ENCODE measurements at regions not wholly inside any gene's neighbourhood (a gene's known extent, or its start where the extent isn't known, plus 50 kb on each side); places are given as distances from the start of the nearest gene placed in this dataset.

DNA sequence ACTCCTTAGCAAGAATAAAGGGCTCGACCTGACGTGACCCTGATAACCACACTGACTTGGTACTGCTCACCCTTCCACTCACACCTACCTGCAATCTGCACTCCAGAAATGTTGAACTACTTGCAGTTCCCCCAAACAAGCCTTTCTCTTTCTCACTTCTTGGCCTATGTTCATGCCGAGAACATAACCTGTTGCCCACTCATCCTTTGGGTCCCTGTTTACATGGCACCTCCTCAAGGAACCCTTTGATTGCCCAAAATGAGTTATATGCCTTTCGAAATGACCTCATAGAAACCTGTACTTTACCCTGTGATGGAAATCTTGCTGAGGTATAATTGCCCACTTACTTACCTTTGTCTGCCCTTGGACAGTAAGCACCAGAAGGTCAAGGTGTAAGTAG is 96.2 kb downstream of the TMCO5A start:
- Histone ChIP-seq H4K91ac (ENCODE audit: insufficient read depth, low read depth, low read length) (no peak overlapping the region), H3K18ac (ENCODE audit: low read depth, low read length) (no peak overlapping the region; the same call in 1 of the 2 replicates), H3K27me3 (ENCODE audit: control insufficient read depth, insufficient read depth, low read length) (no peaks in the 10 kb centered on the region), H2AK5ac (ENCODE audit: low read depth, low read length) (peak overlapping the region; percentile 13; the same call in 1 of the 2 replicates), H3K14ac (replicated peaks; ENCODE audit: low read depth, low read length) (no peak overlapping the region), H3K9me1 (ENCODE audit: insufficient read depth, low read length) (no peaks in the 10 kb centered on the region), H3K9ac (ENCODE audit: low read depth, low read length) (no peak overlapping the region), H3K4me1 (ENCODE audit: control insufficient read depth, insufficient read depth, low read length) (peaks cover 3% of the 10 kb centered on the region), H3K4me2 (ENCODE audit: low read depth, low read length) (no peak overlapping the region), H4K20me1 (ENCODE audit: insufficient read depth, low read length) (no peaks in the 10 kb centered on the region), H2BK5ac (ENCODE audit: low read depth, low read length, poor library complexity, severe bottlenecking) (no peak overlapping the region), H3K79me1 (ENCODE audit: low read depth in 1 of 2, low read length in 2 of 2) (no peaks in the 10 kb centered on the region), H2BK120ac (ENCODE audit: low read depth, low read length) (no peak overlapping the region), H2BK20ac (ENCODE audit: low read depth, low read length) (no peak overlapping the region), H4K5ac (ENCODE audit: low read depth, low read length) (no peak overlapping the region), H3K9me3 (ENCODE audit: control insufficient read depth, insufficient read depth, low read length) (no peaks in the 10 kb centered on the region), H3K27ac (ENCODE audit: insufficient read depth, low read length) (no peak overlapping the region), H2BK15ac (ENCODE audit: low read depth, low read length) (no peak overlapping the region), H3K23ac (ENCODE audit: low read depth, low read length) (no peak overlapping the region), H3K56ac (ENCODE audit: extremely low read depth, insufficient read depth, low read length) (no peak overlapping the region), H2AK9ac (replicated peaks; ENCODE audit: low read depth, low read length, poor library complexity) (no peak overlapping the region), H3K4me3 (ENCODE audit: insufficient read depth, low read depth, low read length) (no peak overlapping the region), H2AFZ (replicated peaks; ENCODE audit: low read length, poor library complexity) (no peak overlapping the region), H3K36me3 (ENCODE audit: control insufficient read depth, insufficient read depth, low read length) (no peaks in the 10 kb centered on the region), H3K4ac (ENCODE audit: low read depth, low read length) (no peak overlapping the region), H4K8ac (ENCODE audit: low read depth in 2 of 2, low read length in 2 of 2) (no peak overlapping the region)
- intact Hi-C loops (cut with micrococcal nuclease) (no loop called here), dilution Hi-C loops (cut with HindIII; ENCODE audit: low sequenced_read_pairs, unreplicated experiment) (no loop called here), in situ Hi-C loops (cut with MboI; ENCODE audit: low sequenced_read_pairs) (no loop called here)
- 95% methylated on average over 3 of the region's 4 CpGs; no CpG with 5 or more reads in 1 of the 2 experiments for WGBS, 2 experiments (ENCODE audit: extremely low coverage in 2 of 2, insufficient read length in 1 of 2)
- ChIA-PET POLR2A (ENCODE audit: unreplicated experiment) (no interaction called here), CTCF (no interaction called here)
- no peak for DNase-seq
- no peak for TF ChIP-seq CHD1 (IDR thresholded peaks at IDR 0.05; ENCODE audit: low read depth, low read length)
- no peak for TF ChIP-seq NFE2L2 (IDR thresholded peaks at IDR 0.05; ENCODE audit: low read depth, low read length)
- no peak for TF ChIP-seq RFX5 (IDR thresholded peaks at IDR 0.05; ENCODE audit: low read depth, low read length)
- no peak for TF ChIP-seq SMC3 (IDR thresholded peaks at IDR 0.05; ENCODE audit: low read depth, low read length)
- no peak for TF ChIP-seq CTCF (conservative IDR thresholded peaks at IDR 0.05; ENCODE audit: low read depth, low read length)
- TF ChIP-seq RCOR1 (IDR thresholded peaks at IDR 0.05; ENCODE audit: insufficient replicate concordance, low read length), result no peak
- TF ChIP-seq MAFK (IDR thresholded peaks at IDR 0.05; ENCODE audit: low read depth, low read length), result no peak
- no peak for TF ChIP-seq MAZ (IDR thresholded peaks at IDR 0.05; ENCODE audit: borderline replicate concordance, low read depth, low read length)
- TF ChIP-seq CEBPB (IDR thresholded peaks at IDR 0.05; ENCODE audit: low read depth, low read length), result no peak
- no peak for TF ChIP-seq BHLHE40 (IDR thresholded peaks at IDR 0.05; ENCODE audit: low read depth, low read length)
- ATAC-seq (ENCODE audit: low read depth), result no peak
- no TSS peak for BruUV-seq (replicated peaks)

All from IMR-90 (cell line).